GM12872 (cell line): ENCODE measurements at regions not wholly inside any gene's neighbourhood (a gene's known extent, or its start where the extent isn't known, plus 50 kb on each side); places are given as distances from the start of the nearest gene placed in this dataset.

Experiments
- TF ChIP-seq, protein P1 (sequence below): IDR thresholded peaks from 3 replicates; pipeline ENCODE4 v1.5.1; 2011; ENCODE audit warnings: low read depth, mild to moderate bottlenecking, low read length, moderate library complexity; ENCODE audit not compliant: insufficient read depth

DNA sequence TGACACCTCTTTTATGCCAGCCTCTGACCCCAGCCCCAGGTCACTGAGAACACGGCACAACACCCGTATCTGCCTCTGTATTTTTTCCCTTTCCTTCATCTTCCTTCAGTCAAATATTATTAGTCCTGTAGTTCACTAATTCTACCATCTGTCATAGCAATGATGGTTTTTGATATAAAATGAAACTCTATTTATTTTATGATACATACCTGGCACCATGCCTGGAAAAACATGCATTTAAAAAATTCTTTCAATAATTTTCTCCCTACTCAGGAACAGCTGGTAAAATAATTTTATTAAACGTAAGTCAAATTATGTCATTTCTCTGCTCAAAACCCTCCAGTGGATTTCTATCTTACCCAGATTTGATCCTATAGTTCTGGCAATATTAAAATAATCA lies 224.7 kb downstream of the CDH7 start:
- TF ChIP-seq, protein P1, sequence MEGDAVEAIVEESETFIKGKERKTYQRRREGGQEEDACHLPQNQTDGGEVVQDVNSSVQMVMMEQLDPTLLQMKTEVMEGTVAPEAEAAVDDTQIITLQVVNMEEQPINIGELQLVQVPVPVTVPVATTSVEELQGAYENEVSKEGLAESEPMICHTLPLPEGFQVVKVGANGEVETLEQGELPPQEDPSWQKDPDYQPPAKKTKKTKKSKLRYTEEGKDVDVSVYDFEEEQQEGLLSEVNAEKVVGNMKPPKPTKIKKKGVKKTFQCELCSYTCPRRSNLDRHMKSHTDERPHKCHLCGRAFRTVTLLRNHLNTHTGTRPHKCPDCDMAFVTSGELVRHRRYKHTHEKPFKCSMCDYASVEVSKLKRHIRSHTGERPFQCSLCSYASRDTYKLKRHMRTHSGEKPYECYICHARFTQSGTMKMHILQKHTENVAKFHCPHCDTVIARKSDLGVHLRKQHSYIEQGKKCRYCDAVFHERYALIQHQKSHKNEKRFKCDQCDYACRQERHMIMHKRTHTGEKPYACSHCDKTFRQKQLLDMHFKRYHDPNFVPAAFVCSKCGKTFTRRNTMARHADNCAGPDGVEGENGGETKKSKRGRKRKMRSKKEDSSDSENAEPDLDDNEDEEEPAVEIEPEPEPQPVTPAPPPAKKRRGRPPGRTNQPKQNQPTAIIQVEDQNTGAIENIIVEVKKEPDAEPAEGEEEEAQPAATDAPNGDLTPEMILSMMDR: no peak

DNA sequence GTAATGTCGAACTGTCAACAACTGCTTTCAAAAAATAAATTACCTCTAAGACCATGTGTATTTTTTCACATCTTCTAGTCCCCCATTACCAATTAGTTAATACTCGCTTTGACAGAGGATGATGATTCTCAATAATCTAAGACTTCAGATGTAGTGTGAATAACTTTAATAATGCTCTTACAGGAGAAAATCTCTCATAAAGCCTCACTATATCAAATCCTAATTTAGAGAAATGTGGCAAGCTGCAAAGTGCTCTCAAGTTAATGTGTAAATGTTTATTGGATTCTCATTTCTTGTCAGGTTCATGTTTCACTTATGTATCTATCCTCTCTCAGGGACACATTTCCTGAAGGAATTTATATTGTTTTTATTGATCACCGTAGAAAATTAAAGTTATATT lies 223.9 kb downstream of the CDH7 start:
- TF ChIP-seq, protein P1: no peak

DNA sequence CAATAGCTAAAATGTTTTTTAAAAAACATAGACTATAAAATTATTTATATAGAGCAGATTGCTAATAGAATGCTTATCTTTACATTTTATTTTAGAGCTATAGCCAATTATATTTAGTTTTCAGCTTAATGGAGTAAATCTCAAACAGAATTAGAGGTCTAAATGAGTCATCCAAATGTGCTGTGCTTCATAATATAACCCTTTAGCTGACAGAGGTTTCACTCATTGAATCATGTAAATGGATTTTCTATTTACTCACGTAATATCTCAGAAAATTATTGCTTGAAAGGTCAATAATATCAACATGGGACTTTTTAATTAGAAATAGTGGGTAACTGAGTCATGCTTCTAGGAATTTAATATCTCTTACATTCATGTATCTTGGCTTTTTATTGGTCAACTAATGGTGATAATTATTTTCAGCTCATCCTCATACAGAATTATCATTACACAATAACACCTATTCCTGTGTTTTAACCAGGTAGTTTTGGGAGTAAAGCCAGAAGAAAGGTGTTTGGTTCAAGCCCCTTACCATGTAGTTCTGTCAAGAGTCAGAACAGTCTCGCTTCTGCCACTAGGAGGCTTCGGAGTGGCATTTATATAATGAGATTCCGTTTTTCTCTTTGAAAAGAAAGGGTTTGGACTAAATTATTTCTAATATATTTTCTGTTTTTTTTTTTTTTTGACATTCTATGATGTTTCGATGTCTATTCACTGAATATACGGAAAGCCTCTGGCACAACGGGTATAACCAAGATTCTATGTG lies 217.6 kb downstream of the CDH7 start:
- TF ChIP-seq, protein P1: peak; percentile 23; the same call in 1 of the 3 replicates

DNA sequence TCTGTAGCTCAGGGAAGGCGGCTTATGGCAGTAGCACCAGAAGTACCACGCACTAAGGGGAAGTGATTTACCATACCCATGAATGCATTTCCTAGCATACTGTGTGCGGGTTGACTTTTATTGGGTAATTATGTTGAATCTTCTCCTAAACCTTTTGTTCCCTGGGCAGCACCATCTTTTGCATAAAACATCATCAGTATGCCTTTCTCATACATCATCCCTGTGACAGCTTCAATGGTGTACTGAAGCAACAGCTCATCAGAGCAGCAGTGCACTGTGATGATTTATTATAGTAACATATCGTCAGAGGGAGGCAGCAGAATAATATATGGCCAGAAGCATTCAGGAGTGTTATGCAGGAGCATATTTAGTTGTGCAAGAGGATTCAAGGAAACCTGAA lies 204.9 kb downstream of the CDH7 start:
- TF ChIP-seq, protein P1: no peak

DNA sequence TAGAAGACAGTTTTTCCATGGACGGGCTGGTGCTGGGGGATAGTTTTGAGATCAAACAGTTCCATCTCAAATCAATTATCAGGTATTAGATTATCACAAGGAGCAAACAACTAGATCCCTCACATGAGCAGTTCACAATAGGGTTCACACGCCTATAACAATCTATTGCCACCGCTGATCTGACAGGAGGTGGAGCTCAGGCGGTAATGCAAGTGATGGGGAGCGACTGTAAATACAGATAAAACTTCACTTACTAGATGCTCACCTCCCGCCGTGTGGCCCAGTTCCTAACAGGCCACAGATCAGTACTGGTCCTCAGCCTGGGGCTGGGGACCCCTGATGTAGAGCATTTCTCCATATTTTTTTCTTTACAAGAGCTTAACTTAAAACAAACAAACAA lies 203.6 kb downstream of the CDH7 start:
- TF ChIP-seq, protein P1: no peak

DNA sequence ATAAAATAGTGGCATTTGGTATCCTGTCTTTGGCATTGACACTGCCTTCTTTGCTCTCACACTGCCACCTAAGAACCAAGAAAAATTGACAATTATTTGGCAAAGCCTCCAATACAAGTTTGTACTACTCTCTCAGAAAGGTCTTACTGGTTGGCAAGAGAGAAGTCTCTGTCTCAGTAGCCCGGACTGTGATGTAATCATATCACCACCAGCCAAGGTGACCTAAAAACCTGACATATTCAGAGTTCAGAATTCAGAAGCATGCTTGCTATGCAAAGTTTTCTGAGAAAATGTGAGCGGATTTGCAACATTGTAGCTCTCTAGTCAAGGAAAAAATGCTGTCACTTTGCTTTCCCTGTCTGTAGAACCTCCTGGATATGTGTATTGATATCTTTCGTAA lies 196.0 kb downstream of the CDH7 start:
- TF ChIP-seq, protein P1: no peak

DNA sequence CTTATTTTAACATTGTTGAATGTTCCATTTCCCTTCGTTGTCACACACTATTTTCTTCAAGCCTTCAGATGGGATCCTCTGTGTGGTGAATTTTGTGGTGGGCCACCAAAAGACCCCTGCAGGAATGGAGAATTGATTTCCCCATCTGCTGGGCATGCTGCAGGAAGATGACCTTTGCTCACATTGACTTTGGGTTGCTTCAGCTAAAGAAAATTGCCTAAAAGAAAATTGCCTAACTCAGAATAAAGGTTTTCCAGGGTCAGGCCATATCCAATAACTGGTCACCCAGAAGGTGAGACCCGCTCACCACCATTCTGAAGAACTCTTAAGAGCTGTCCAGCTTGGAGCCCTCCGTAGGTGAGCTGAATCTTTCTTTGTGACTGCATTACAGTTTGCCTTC lies 192.5 kb downstream of the CDH7 start:
- TF ChIP-seq, protein P1: no peak
